ENCODE measurements at regions not wholly inside any gene's neighbourhood (a gene's known extent, or its start where the extent isn't known, plus 50 kb on each side); places are given as distances from the start of the nearest gene placed in this dataset.

- no peak overlapping the region for H3K27ac Mint-ChIP-seq (ENCODE audit: unreplicated experiment)
- peaks cover 45% of the 10 kb centered on the region for H3K4me1 Mint-ChIP-seq (ENCODE audit: unreplicated experiment)
- H3K4me3 Mint-ChIP-seq (ENCODE audit: unreplicated experiment), result no peak overlapping the region
- DNase-seq (ENCODE audit: extremely low spot score, unreplicated experiment), result no peak
- peaks cover 8% of the 10 kb centered on the region for H3K9me3 Mint-ChIP-seq (ENCODE audit: unreplicated experiment)
- H3K36me3 Mint-ChIP-seq (ENCODE audit: unreplicated experiment), result peaks cover 7% of the 10 kb centered on the region
- H3K27me3 Mint-ChIP-seq (ENCODE audit: unreplicated experiment), result peaks cover 2% of the 10 kb centered on the region
- TF ChIP-seq CTCF (IDR thresholded peaks at IDR 0.05), result no peak
These were observed 317.2 kb downstream of the IPMK start for GRCh38 chr10:57950442-57950974.

DNA sequence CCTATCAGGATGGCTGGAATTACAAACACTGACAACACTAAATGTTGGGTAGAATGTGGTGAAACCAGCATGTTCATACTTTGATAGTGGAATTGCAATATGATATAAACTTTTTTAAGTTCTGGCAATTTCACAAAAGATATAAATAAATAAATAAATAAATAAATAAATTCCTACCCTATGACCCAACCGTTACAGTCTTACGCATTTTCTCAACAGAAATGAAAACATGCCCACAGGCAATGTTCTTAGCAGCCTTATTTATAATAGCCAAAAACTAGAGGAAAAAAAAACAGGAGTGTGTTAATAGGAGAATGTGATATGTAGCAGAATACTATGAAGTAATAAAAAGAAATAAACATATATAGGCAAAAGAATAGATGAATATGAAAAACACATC lies 318.9 kb downstream of the IPMK start:
- Mint-ChIP-seq H3K27me3 (ENCODE audit: unreplicated experiment) (peaks cover 2% of the 10 kb centered on the region), H3K36me3 (ENCODE audit: unreplicated experiment) (peaks cover 7% of the 10 kb centered on the region), H3K4me1 (ENCODE audit: unreplicated experiment) (peaks cover 45% of the 10 kb centered on the region), H3K4me3 (ENCODE audit: unreplicated experiment) (no peak overlapping the region), H3K9me3 (ENCODE audit: unreplicated experiment) (peaks cover 8% of the 10 kb centered on the region), H3K27ac (ENCODE audit: unreplicated experiment) (peak overlapping the region; percentile 66)
- TF ChIP-seq CTCF (IDR thresholded peaks at IDR 0.05), result no peak
- DNase-seq (ENCODE audit: extremely low spot score, unreplicated experiment), result no peak

GRCh38 chr10:57946833-57947232 lies 320.9 kb downstream of the IPMK start:
- Mint-ChIP-seq H3K4me1 (ENCODE audit: unreplicated experiment) (peaks cover 37% of the 10 kb centered on the region), H3K36me3 (ENCODE audit: unreplicated experiment) (peaks cover 5% of the 10 kb centered on the region), H3K27me3 (ENCODE audit: unreplicated experiment) (peaks cover 6% of the 10 kb centered on the region), H3K4me3 (ENCODE audit: unreplicated experiment) (no peak overlapping the region), H3K9me3 (ENCODE audit: unreplicated experiment) (peaks cover 8% of the 10 kb centered on the region), H3K27ac (ENCODE audit: unreplicated experiment) (no peak overlapping the region)
- DNase-seq (ENCODE audit: extremely low spot score, unreplicated experiment), result no peak
- TF ChIP-seq CTCF (IDR thresholded peaks at IDR 0.05), result no peak

- no peak overlapping the region for H3K27ac Mint-ChIP-seq (ENCODE audit: unreplicated experiment)
- H3K36me3 Mint-ChIP-seq (ENCODE audit: unreplicated experiment), result peaks cover 5% of the 10 kb centered on the region
- H3K27me3 Mint-ChIP-seq (ENCODE audit: unreplicated experiment), result peaks cover 21% of the 10 kb centered on the region
- H3K4me1 Mint-ChIP-seq (ENCODE audit: unreplicated experiment), result peaks cover 7% of the 10 kb centered on the region
- no peak overlapping the region for H3K4me3 Mint-ChIP-seq (ENCODE audit: unreplicated experiment)
- no peak for DNase-seq (ENCODE audit: extremely low spot score, unreplicated experiment)
- TF ChIP-seq CTCF (IDR thresholded peaks at IDR 0.05), result no peak
- peaks cover 8% of the 10 kb centered on the region for H3K9me3 Mint-ChIP-seq (ENCODE audit: unreplicated experiment)
These were observed 324.0 kb downstream of the IPMK start for GRCh38 chr10:57943701-57944100.

DNA sequence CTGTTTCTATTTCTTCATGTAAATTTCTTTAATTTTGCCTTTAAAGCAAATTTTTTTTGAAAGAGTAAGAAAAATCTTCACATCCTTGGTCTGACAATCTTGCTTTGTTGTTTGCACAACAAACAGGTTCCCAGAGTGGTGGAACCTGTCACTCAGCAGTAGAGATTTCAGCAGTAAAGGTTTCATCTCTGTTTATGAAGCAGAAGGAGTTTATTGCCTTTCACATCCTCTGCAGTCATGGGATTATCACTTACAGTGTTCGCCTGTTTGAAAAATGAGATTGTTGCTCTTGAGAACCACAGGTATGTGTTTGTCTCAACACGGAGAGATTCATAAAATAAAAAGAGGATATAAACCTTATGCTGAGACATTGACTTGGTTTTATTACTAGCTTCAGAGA lies 342.6 kb downstream of the IPMK start:
- Mint-ChIP-seq H3K4me1 (ENCODE audit: unreplicated experiment) (peaks cover 14% of the 10 kb centered on the region), H3K27ac (ENCODE audit: unreplicated experiment) (no peak overlapping the region), H3K9me3 (ENCODE audit: unreplicated experiment) (no peaks in the 10 kb centered on the region), H3K27me3 (ENCODE audit: unreplicated experiment) (peaks cover 23% of the 10 kb centered on the region), H3K36me3 (ENCODE audit: unreplicated experiment) (no peaks in the 10 kb centered on the region), H3K4me3 (ENCODE audit: unreplicated experiment) (no peak overlapping the region)
- DNase-seq (ENCODE audit: extremely low spot score, unreplicated experiment), result no peak
- TF ChIP-seq CTCF (IDR thresholded peaks at IDR 0.05), result no peak

Data from osteocyte (in vitro differentiated cells).